NCI-H2227 (cell line): ENCODE measurements at regions not wholly inside any gene's neighbourhood (a gene's known extent, or its start where the extent isn't known, plus 50 kb on each side); places are given as distances from the start of the nearest gene placed in this dataset.

Experiments
- DNase-seq: peaks from one replicate; lab custom pipeline; 2025; ENCODE audit not compliant: unreplicated experiment; lab: John Stamatoyannopoulos, UW

- DNase-seq = no peak
Observed at GRCh38 chr4:141576585-141577110, 59.7 kb upstream of the IL15 start.

- no peak for DNase-seq
Observed at GRCh38 chr4:141578451-141578850, 57.9 kb upstream of the IL15 start.

- DNase-seq = no peak
Observed at GRCh38 chr4:141580523-141580922, 55.9 kb upstream of the IL15 start.
